GM19455 (cell line): ENCODE measurements at regions not wholly inside any gene's neighbourhood (a gene's known extent, or its start where the extent isn't known, plus 50 kb on each side); places are given as distances from the start of the nearest gene placed in this dataset.

Source experiments
- ATAC-seq: cut with Tn5 transposase; IDR thresholded peaks from one replicate; pipeline ENCODE4 v1.9.1; 2021; ENCODE audit not compliant: unreplicated experiment

GRCh38 chr6:157769776-157770426, 53.1 kb upstream of the SNX9 start:
- no peak for ATAC-seq

DNA sequence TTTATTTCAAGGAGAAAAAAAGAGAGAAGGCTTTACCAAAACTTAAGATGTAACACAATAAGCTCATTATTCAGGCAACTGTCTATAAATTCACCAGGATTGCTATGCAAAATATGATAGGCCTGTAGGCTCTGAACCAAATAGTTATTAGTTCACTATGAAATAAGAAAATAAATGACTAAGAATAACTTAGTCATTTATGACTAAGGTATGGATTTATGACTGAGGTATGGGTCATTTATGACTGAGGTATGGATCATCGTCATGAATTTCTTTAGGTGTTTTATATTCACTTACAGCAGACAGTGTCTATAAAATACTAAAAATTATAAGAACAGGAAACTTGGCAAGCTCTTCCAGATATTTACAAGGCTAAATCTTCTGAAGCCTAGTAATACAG, 52.1 kb upstream of the SNX9 start:
- ATAC-seq, result no peak

GRCh38 chr6:157772820-157773219, 50.2 kb upstream of the SNX9 start:
- no peak for ATAC-seq
